Urothelium cell line (cell line): ENCODE measurements at regions not wholly inside any gene's neighbourhood (a gene's known extent, or its start where the extent isn't known, plus 50 kb on each side); places are given as distances from the start of the nearest gene placed in this dataset.

ENCODE experiments used
- DNase-seq: peaks from one replicate; pipeline ENCODE4 v3.0.0; 2011; ENCODE audit warnings: low spot score, mixed read lengths
- FAIRE-seq: peaks from 2 replicates; lab custom pipeline; 2011; peaks lifted over from hg19 to GRCh38; lab: Jason Lieb, UNC

GRCh38 chr12:107973950-107974349 is 155.1 kb upstream of the WSCD2 start:
- FAIRE-seq (no peak), DNase-seq (no peak)

GRCh38 chr12:107976331-107976730 is 152.8 kb upstream of the WSCD2 start:
- FAIRE-seq (no peak), DNase-seq (no peak)

GRCh38 chr12:107978201-107978600 is 150.9 kb upstream of the WSCD2 start:
- DNase-seq: no peak
- FAIRE-seq: no peak

- DNase-seq: no peak
- no peak for FAIRE-seq
Measured at GRCh38 chr12:107978641-107979040, 150.4 kb upstream of the WSCD2 start.

GRCh38 chr12:107983756-107984472 is 145.2 kb upstream of the WSCD2 start:
- DNase-seq: no peak
- FAIRE-seq: no peak

GRCh38 chr12:107984973-107985372 is 144.1 kb upstream of the WSCD2 start:
- FAIRE-seq (no peak), DNase-seq (no peak)

- DNase-seq (no peak), FAIRE-seq (no peak)
Measured at GRCh38 chr12:107986183-107986582, 142.9 kb upstream of the WSCD2 start.

GRCh38 chr12:107990325-107990724 is 138.8 kb upstream of the WSCD2 start:
- FAIRE-seq (no peak), DNase-seq (no peak)

GRCh38 chr12:107992029-107992428 is 137.1 kb upstream of the WSCD2 start:
- DNase-seq (no peak), FAIRE-seq (no peak)

GRCh38 chr12:107992870-107993451 is 136.1 kb upstream of the WSCD2 start:
- no peak for FAIRE-seq
- DNase-seq: peak; percentile 4

GRCh38 chr12:107998863-107999262 is 130.2 kb upstream of the WSCD2 start:
- FAIRE-seq (no peak), DNase-seq (no peak)

- DNase-seq: no peak
- no peak for FAIRE-seq
Measured at GRCh38 chr12:108000111-108000510, 129.0 kb upstream of the WSCD2 start.

- no peak for FAIRE-seq
- no peak for DNase-seq
Measured at GRCh38 chr12:108004319-108004718, 124.8 kb upstream of the WSCD2 start.

GRCh38 chr12:108008163-108008905 is 120.8 kb upstream of the WSCD2 start:
- DNase-seq: no peak
- no peak for FAIRE-seq

GRCh38 chr12:108009442-108010070 is 119.5 kb upstream of the WSCD2 start:
- FAIRE-seq (no peak), DNase-seq (no peak)

GRCh38 chr12:108016022-108016564 is 113.0 kb upstream of the WSCD2 start:
- DNase-seq (no peak), FAIRE-seq (no peak)

GRCh38 chr12:108017472-108018057 is 111.5 kb upstream of the WSCD2 start:
- no peak for DNase-seq
- no peak for FAIRE-seq

GRCh38 chr12:108019862-108020261 is 109.2 kb upstream of the WSCD2 start:
- FAIRE-seq (no peak), DNase-seq (no peak)

GRCh38 chr12:108021141-108021540 is 107.9 kb upstream of the WSCD2 start:
- no peak for FAIRE-seq
- DNase-seq: no peak

- DNase-seq (no peak), FAIRE-seq (no peak)
Measured at GRCh38 chr12:108021949-108022522, 107.1 kb upstream of the WSCD2 start.
